Fibroblast of mammary gland (primary cell): ENCODE measurements at regions not wholly inside any gene's neighbourhood (a gene's known extent, or its start where the extent isn't known, plus 50 kb on each side); places are given as distances from the start of the nearest gene placed in this dataset.

ENCODE experiments used
- DNase-seq: peaks from one replicate; pipeline ENCODE4 v3.0.0-alpha.2; 2010; ENCODE audit warnings: low read depth
- H3K4me3 ChIP-seq: 2 replicates; pipeline ENCODE4 v1.5.1; 2011; ENCODE audit warnings: low read depth, mild to moderate bottlenecking, low read length, moderate library complexity; ENCODE audit not compliant: control insufficient read depth
- CTCF ChIP-seq: conservative IDR thresholded peaks from 2 replicates; pipeline ENCODE4 v1.5.1; 2011; ENCODE audit warnings: low read depth, low read length, inconsistent platforms; ENCODE audit not compliant: control insufficient read depth, insufficient read depth

GRCh38 chr2:224180810-224181209 is 141.7 kb upstream of the SERPINE2 start:
- TF ChIP-seq CTCF: no peak
- no peak overlapping the region for H3K4me3 ChIP-seq
- no peak for DNase-seq

GRCh38 chr2:224178056-224178455 is 139.0 kb upstream of the SERPINE2 start:
- no peak overlapping the region for H3K4me3 ChIP-seq
- TF ChIP-seq CTCF: no peak
- no peak for DNase-seq

GRCh38 chr2:224175538-224175937 is 136.5 kb upstream of the SERPINE2 start:
- no peak overlapping the region for H3K4me3 ChIP-seq
- TF ChIP-seq CTCF: no peak
- no peak for DNase-seq

GRCh38 chr2:224174990-224175389 is 135.9 kb upstream of the SERPINE2 start:
- no peak for TF ChIP-seq CTCF

GRCh38 chr2:224174521-224174920 is 135.4 kb upstream of the SERPINE2 start:
- no peak for DNase-seq
- no peak for TF ChIP-seq CTCF
- H3K4me3 ChIP-seq: no peak overlapping the region

More at GRCh38 chr2:224174990-224175389, 135.9 kb upstream of the SERPINE2 start:
- DNase-seq: no peak
- no peak overlapping the region for H3K4me3 ChIP-seq

- TF ChIP-seq CTCF: no peak
- no peak for DNase-seq
- no peak overlapping the region for H3K4me3 ChIP-seq
Measured at GRCh38 chr2:224173933-224174332, 134.8 kb upstream of the SERPINE2 start.

GRCh38 chr2:224173210-224173609 is 134.1 kb upstream of the SERPINE2 start:
- DNase-seq: no peak
- no peak for TF ChIP-seq CTCF

More at GRCh38 chr2:224173210-224173609, 134.1 kb upstream of the SERPINE2 start:
- no peak overlapping the region for H3K4me3 ChIP-seq
